ENCODE measurements at regions not wholly inside any gene's neighbourhood (a gene's known extent, or its start where the extent isn't known, plus 50 kb on each side); places are given as distances from the start of the nearest gene placed in this dataset.

DNA sequence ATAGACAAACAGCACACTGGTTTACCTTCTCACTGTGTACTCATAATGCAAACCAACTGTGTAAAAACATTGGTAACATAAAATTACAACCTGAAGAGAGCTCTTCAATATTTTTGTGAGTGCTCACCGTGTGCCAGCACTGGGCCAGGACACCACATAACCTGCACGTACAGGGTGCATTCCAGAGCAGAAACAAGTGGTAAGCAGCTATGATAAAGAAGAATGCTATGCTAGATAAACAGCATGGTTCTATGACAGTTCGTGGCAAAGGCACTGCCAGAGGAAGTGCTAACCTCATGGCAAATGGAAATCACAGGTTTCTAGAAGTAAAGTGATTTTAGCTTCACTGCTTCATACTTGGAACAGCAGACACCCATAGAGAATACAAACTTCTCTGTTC is 343.5 kb downstream of the MTX2 start:
- no peak overlapping the region for H3K4me3 ChIP-seq
- no peaks in the 10 kb centered on the region for H3K36me3 ChIP-seq (ENCODE audit: low read depth, missing control alignments)
- no peak for DNase-seq
- no peaks in the 10 kb centered on the region for H3K4me1 ChIP-seq
- H3K9me3 ChIP-seq, result no peaks in the 10 kb centered on the region
- H3K27ac ChIP-seq, result no peak overlapping the region
- TF ChIP-seq CTCF (IDR thresholded peaks at IDR 0.05) (no peak), POLR2A (IDR thresholded peaks at IDR 0.05) (no peak)
- no peaks in the 10 kb centered on the region for H3K27me3 ChIP-seq
- intact Hi-C loops (cut with DNase I; ENCODE audit: low total_unique reads), result no loop called here
- 44 to 46% methylated on average over 3 of the region's 3 CpGs for WGBS, 2 donors

DNA sequence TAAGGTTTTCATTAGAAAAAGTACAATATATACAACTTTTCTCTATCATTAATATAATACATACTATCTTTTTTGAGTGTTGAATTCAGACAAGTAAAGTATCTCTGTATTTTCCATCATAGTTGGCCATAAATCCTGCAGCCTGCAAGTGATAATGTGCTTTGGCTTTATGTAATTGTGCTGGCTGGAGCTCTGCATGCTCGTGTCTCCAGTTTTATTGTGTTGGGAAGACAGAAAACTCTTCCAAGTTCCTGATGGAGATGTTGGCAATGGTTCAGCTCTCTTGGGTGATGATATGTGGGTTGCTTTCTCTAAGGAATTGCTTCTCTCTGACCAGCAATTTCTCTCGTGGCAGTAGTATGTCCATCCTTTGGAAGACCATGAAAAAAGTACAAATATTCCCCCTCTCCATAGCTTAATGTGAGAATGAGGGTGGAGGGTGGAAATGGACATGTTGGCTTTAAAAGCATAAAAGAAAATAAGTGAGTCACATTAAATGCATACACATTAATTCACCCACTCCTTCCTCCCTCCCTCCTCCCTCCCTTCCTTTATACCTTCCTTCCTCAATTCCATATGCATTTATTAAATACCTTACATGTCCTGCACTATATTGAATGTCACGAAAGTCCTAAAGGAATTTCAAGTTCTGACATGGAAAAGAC is 344.2 kb downstream of the MTX2 start:
- no peaks in the 10 kb centered on the region for H3K36me3 ChIP-seq (ENCODE audit: low read depth, missing control alignments)
- TF ChIP-seq POLR2A (IDR thresholded peaks at IDR 0.05), result no peak
- intact Hi-C loops (cut with DNase I; ENCODE audit: low total_unique reads), result no loop called here
- peak; percentile 22 for DNase-seq
- 32 to 49% methylated on average over 3 of the region's 3 CpGs for WGBS, 2 donors
- no peak overlapping the region for H3K27ac ChIP-seq
- H3K4me3 ChIP-seq, result no peak overlapping the region
- H3K27me3 ChIP-seq, result no peaks in the 10 kb centered on the region
- no peaks in the 10 kb centered on the region for H3K4me1 ChIP-seq
- no peaks in the 10 kb centered on the region for H3K9me3 ChIP-seq

GRCh38 chr2:176614049-176614448 is 344.8 kb downstream of the MTX2 start:
- Histone ChIP-seq H3K4me3 (no peak overlapping the region), H3K36me3 (ENCODE audit: low read depth, missing control alignments) (no peaks in the 10 kb centered on the region), H3K4me1 (no peaks in the 10 kb centered on the region), H3K27me3 (no peaks in the 10 kb centered on the region), H3K9me3 (no peaks in the 10 kb centered on the region), H3K27ac (no peak overlapping the region)
- no peak for TF ChIP-seq CTCF (IDR thresholded peaks at IDR 0.05)
- TF ChIP-seq POLR2A (IDR thresholded peaks at IDR 0.05), result no peak
- intact Hi-C loops (cut with DNase I; ENCODE audit: low total_unique reads), result no loop called here
- 52 to 59% methylated on average over 2 of the region's 2 CpGs for WGBS, 2 donors
- DNase-seq, result no peak

DNA sequence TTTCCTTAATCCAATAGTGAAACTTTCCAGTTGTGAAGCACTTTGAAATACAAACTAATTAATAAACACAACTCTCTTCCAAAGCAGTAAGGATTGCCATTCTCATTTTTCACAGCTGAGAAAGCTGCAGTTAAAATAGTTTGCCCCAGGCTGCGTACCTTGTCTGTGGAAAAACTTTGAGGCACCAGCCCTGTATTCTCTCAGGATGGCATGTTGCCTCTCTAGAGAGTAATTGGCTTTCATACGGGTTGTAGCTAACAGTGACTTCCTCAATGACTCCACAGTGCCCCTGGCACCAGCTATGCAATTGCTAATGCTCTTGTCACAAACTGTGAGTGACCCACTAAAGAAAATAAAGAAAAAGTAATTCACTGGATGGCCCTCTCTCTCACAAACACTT is 345.7 kb downstream of the MTX2 start:
- Histone ChIP-seq H3K36me3 (ENCODE audit: low read depth, missing control alignments) (no peaks in the 10 kb centered on the region), H3K4me3 (no peak overlapping the region), H3K4me1 (no peaks in the 10 kb centered on the region), H3K9me3 (no peaks in the 10 kb centered on the region), H3K27me3 (no peaks in the 10 kb centered on the region), H3K27ac (no peak overlapping the region)
- DNase-seq, result no peak
- intact Hi-C loops (cut with DNase I; ENCODE audit: low total_unique reads), result no loop called here
- no peak for TF ChIP-seq CTCF (IDR thresholded peaks at IDR 0.05)
- WGBS, 2 donors, result 69 to 74% methylated on average over 2 of the region's 2 CpGs

- 88 to 90% methylated on average over 6 of the region's 6 CpGs for WGBS, 2 donors
- TF ChIP-seq CTCF (IDR thresholded peaks at IDR 0.05) (no peak), POLR2A (IDR thresholded peaks at IDR 0.05) (no peak)
- no peak overlapping the region for H3K27ac ChIP-seq
- no peak overlapping the region for H3K4me3 ChIP-seq
- no peaks in the 10 kb centered on the region for H3K27me3 ChIP-seq
- no peaks in the 10 kb centered on the region for H3K9me3 ChIP-seq
- H3K36me3 ChIP-seq (ENCODE audit: low read depth, missing control alignments), result no peaks in the 10 kb centered on the region
- H3K4me1 ChIP-seq, result no peaks in the 10 kb centered on the region
- DNase-seq, result no peak
- intact Hi-C loops (cut with DNase I; ENCODE audit: low total_unique reads), result no loop called here
Observed at GRCh38 chr2:176619504-176619903, 350.3 kb downstream of the MTX2 start.
